ENCODE measurements at regions not wholly inside any gene's neighbourhood (a gene's known extent, or its start where the extent isn't known, plus 50 kb on each side); places are given as distances from the start of the nearest gene placed in this dataset.
A peak's percentile ranks its signal among the peaks of the same experiment; 100 is the strongest.

GRCh38 chrX:125103693-125104092 lies 216.0 kb upstream of the TEX13C start:
- Histone ChIP-seq H4K20me1 (ENCODE audit: insufficient read depth, low read length, poor library complexity, severe bottlenecking) (no peaks in the 10 kb centered on the region), H3K9me3 (ENCODE audit: insufficient read depth, low read depth, low read length) (no peaks in the 10 kb centered on the region), H3K4me2 (ENCODE audit: low read depth, low read length, poor library complexity, severe bottlenecking) (no peak overlapping the region), H3K4me1 (ENCODE audit: insufficient read depth, low read length, poor library complexity, severe bottlenecking) (no peaks in the 10 kb centered on the region), H3F3A (ENCODE audit: low read depth) (no peaks in the 10 kb centered on the region), H3K36me3 (ENCODE audit: insufficient read depth, low read length) (no peaks in the 10 kb centered on the region), H3K9me2 (replicated peaks; ENCODE audit: low read depth, low read length) (no peaks in the 10 kb centered on the region), H3K27me3 (ENCODE audit: insufficient read depth, low read length, poor library complexity, severe bottlenecking) (no peaks in the 10 kb centered on the region), H3K9ac (ENCODE audit: low read depth, low read length, poor library complexity, severe bottlenecking) (no peak overlapping the region), H3K4me3 (ENCODE audit: low read length, poor library complexity, severe bottlenecking) (no peak overlapping the region), H3K79me2 (ENCODE audit: insufficient read depth, low read length) (no peaks in the 10 kb centered on the region), H2AFZ (ENCODE audit: low read length) (no peak overlapping the region)
- TF ChIP-seq EZH2phosphoT487 (IDR thresholded peaks at IDR 0.05; ENCODE audit: borderline replicate concordance) (no peak), CTCF (conservative IDR thresholded peaks at IDR 0.05; ENCODE audit: low read length) (no peak)

- Histone ChIP-seq H3K4me2 (ENCODE audit: low read depth, low read length, poor library complexity, severe bottlenecking) (no peak overlapping the region), H3K4me3 (ENCODE audit: low read length, poor library complexity, severe bottlenecking) (no peak overlapping the region), H3K9me2 (replicated peaks; ENCODE audit: low read depth, low read length) (no peaks in the 10 kb centered on the region), H3K9ac (ENCODE audit: low read depth, low read length, poor library complexity, severe bottlenecking) (no peak overlapping the region), H3K4me1 (ENCODE audit: insufficient read depth, low read length, poor library complexity, severe bottlenecking) (no peaks in the 10 kb centered on the region), H3K36me3 (ENCODE audit: insufficient read depth, low read length) (no peaks in the 10 kb centered on the region), H3K9me3 (ENCODE audit: insufficient read depth, low read depth, low read length) (no peaks in the 10 kb centered on the region), H3F3A (ENCODE audit: low read depth) (no peaks in the 10 kb centered on the region), H3K79me2 (ENCODE audit: insufficient read depth, low read length) (no peaks in the 10 kb centered on the region), H2AFZ (ENCODE audit: low read length) (no peak overlapping the region), H3K27me3 (ENCODE audit: insufficient read depth, low read length, poor library complexity, severe bottlenecking) (no peaks in the 10 kb centered on the region), H4K20me1 (ENCODE audit: insufficient read depth, low read length, poor library complexity, severe bottlenecking) (no peaks in the 10 kb centered on the region)
- TF ChIP-seq EZH2phosphoT487 (IDR thresholded peaks at IDR 0.05; ENCODE audit: borderline replicate concordance) (no peak), CTCF (conservative IDR thresholded peaks at IDR 0.05; ENCODE audit: low read length) (no peak)
These were observed 210.8 kb upstream of the TEX13C start for GRCh38 chrX:125108921-125109320.

GRCh38 chrX:125131164-125131563 lies 188.5 kb upstream of the TEX13C start:
- no peaks in the 10 kb centered on the region for H3K4me1 ChIP-seq (ENCODE audit: insufficient read depth, low read length, poor library complexity, severe bottlenecking)
- H3K4me3 ChIP-seq (ENCODE audit: low read length, poor library complexity, severe bottlenecking): no peak overlapping the region
- H3F3A ChIP-seq (ENCODE audit: low read depth): no peaks in the 10 kb centered on the region
- no peaks in the 10 kb centered on the region for H4K20me1 ChIP-seq (ENCODE audit: insufficient read depth, low read length, poor library complexity, severe bottlenecking)
- H3K9me2 ChIP-seq (replicated peaks; ENCODE audit: low read depth, low read length): no peaks in the 10 kb centered on the region
- no peaks in the 10 kb centered on the region for H3K27me3 ChIP-seq (ENCODE audit: insufficient read depth, low read length, poor library complexity, severe bottlenecking)
- no peaks in the 10 kb centered on the region for H3K79me2 ChIP-seq (ENCODE audit: insufficient read depth, low read length)
- no peak overlapping the region for H2AFZ ChIP-seq (ENCODE audit: low read length)
- peak; percentile 55 for TF ChIP-seq CTCF (conservative IDR thresholded peaks at IDR 0.05; ENCODE audit: low read length)
- no peak for TF ChIP-seq EZH2phosphoT487 (IDR thresholded peaks at IDR 0.05; ENCODE audit: borderline replicate concordance)
- no peaks in the 10 kb centered on the region for H3K9me3 ChIP-seq (ENCODE audit: insufficient read depth, low read depth, low read length)
- H3K4me2 ChIP-seq (ENCODE audit: low read depth, low read length, poor library complexity, severe bottlenecking): no peak overlapping the region
- no peaks in the 10 kb centered on the region for H3K36me3 ChIP-seq (ENCODE audit: insufficient read depth, low read length)
- no peak overlapping the region for H3K9ac ChIP-seq (ENCODE audit: low read depth, low read length, poor library complexity, severe bottlenecking)

All from Loucy (cell line).